SH-SY5Y (cell line): ENCODE measurements at regions not wholly inside any gene's neighbourhood (a gene's known extent, or its start where the extent isn't known, plus 50 kb on each side); places are given as distances from the start of the nearest gene placed in this dataset.

Experiments used
- GATA2 ChIP-seq: IDR thresholded peaks from 2 replicates; pipeline ENCODE4 v1.6.1; 2011; ENCODE audit warnings: mild to moderate bottlenecking, low read depth, low read length
- GATA3 ChIP-seq: IDR thresholded peaks from 2 replicates; pipeline ENCODE4 v1.6.1; 2011; ENCODE audit warnings: low read depth, mild to moderate bottlenecking, low read length, moderate library complexity

DNA sequence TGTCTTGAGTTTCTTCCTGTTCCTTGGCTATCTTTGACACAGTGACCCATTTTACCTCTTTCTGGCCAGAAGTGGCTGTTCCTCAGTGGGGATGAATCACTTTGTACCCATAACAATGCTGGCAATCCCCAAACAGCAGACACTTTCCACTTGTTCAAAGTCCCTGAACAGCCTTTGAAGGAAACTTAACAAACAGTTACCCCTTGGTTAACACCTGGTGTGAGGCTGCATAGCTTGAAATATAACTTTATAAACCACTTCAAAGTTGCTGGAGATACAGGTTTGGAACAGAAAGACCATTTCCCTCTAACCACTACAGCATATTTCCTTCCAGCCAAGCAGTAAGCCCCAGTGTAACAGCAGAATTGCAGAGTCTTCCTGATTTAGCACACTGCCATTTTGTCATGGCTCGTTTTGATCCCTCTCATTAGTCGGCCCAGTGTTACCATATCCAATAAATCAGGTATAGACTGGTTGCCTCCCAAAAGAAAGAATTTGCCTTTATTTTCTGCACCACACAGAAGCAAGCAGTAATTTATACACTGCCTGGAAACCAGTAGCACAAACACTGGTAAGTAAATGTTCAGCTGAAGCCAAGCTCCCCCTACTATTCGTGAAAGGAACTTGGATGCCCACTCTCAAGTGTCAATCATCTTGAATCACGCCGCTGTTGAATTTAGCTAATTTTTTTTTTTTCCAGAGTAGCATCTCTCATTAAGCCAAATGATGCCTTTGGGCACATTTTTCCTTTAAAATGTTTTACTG lies 225.9 kb downstream of the PIK3R1 start:
- TF ChIP-seq GATA2 = no peak
- TF ChIP-seq GATA3 = no peak
